ENCODE measurements at regions not wholly inside any gene's neighbourhood (a gene's known extent, or its start where the extent isn't known, plus 50 kb on each side); places are given as distances from the start of the nearest gene placed in this dataset.

DNA sequence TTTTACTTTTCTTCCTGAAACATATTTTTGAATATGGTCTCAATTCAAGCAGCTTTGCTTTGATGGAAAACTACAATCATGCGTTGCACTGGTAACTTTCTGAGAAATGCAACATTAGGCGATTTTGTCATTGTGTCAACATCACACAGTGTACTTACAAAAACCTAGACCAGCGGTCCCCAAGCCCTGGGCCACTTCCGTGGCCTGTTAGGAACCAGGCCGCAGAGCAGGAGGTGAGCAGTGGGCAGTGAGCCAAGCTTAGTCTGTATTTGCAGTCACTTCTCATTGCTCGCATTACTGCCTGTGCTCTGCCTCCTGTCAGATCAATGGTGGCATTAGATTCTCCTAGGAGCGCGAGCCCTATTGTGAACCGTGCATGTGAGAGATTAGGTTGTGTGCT is 163.7 kb upstream of the NOVA1 start:
- H2AFZ ChIP-seq (ENCODE audit: control insufficient read depth, low read length): no peak overlapping the region
- dilution Hi-C loops (cut with MboI; ENCODE audit: extremely low pct_ligation_motif_present, low sequenced_read_pairs): no loop called here
- no peak overlapping the region for H3K9ac ChIP-seq (ENCODE audit: control insufficient read depth, extremely low read depth, insufficient read depth, low read length)
- no peaks in the 10 kb centered on the region for H3K9me3 ChIP-seq (ENCODE audit: control insufficient read depth, low read depth, low read length)
- H3K36me3 ChIP-seq (ENCODE audit: control insufficient read depth in 2 of 2, extremely low read depth in 1 of 2, insufficient read depth in 2 of 2, low read length in 2 of 2): no peaks in the 10 kb centered on the region
- H3K27me3 ChIP-seq (ENCODE audit: control insufficient read depth, extremely low read depth, insufficient read depth, low read length): no peaks in the 10 kb centered on the region
- no peaks in the 10 kb centered on the region for H3K9me1 ChIP-seq (ENCODE audit: control insufficient read depth, extremely low read depth, insufficient read depth, low read length)
- DNase-seq (ENCODE audit: low read depth, low spot score): no peak
- TF ChIP-seq, protein P1, sequence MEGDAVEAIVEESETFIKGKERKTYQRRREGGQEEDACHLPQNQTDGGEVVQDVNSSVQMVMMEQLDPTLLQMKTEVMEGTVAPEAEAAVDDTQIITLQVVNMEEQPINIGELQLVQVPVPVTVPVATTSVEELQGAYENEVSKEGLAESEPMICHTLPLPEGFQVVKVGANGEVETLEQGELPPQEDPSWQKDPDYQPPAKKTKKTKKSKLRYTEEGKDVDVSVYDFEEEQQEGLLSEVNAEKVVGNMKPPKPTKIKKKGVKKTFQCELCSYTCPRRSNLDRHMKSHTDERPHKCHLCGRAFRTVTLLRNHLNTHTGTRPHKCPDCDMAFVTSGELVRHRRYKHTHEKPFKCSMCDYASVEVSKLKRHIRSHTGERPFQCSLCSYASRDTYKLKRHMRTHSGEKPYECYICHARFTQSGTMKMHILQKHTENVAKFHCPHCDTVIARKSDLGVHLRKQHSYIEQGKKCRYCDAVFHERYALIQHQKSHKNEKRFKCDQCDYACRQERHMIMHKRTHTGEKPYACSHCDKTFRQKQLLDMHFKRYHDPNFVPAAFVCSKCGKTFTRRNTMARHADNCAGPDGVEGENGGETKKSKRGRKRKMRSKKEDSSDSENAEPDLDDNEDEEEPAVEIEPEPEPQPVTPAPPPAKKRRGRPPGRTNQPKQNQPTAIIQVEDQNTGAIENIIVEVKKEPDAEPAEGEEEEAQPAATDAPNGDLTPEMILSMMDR (optimal IDR thresholded peaks at IDR 0.05 in 1 of 3, IDR thresholded peaks at IDR 0.05 in 1 of 3, conservative IDR thresholded peaks at IDR 0.05 in 1 of 3; ENCODE audit: extremely low read depth in 1 of 3, insufficient read depth in 2 of 3, low read length in 3 of 3): no peak
- no peak for TF ChIP-seq EZH2 (IDR thresholded peaks at IDR 0.05; ENCODE audit: low read length)
- no peak overlapping the region for H3K27ac ChIP-seq (ENCODE audit: control insufficient read depth, insufficient read depth, low read length)
- H4K20me1 ChIP-seq (ENCODE audit: control insufficient read depth, extremely low read depth, insufficient read depth, low read length): no peaks in the 10 kb centered on the region
- no peak for FAIRE-seq
- no peak overlapping the region for H3K4me3 ChIP-seq (ENCODE audit: control insufficient read depth in 2 of 3, extremely low read depth in 1 of 3, insufficient read depth in 2 of 3, low read depth in 1 of 3, low read length in 3 of 3)
- H3K4me2 ChIP-seq (ENCODE audit: control insufficient read depth, extremely low read depth, insufficient read depth, low read depth, low read length): no peak overlapping the region
- no peaks in the 10 kb centered on the region for H3K4me1 ChIP-seq (ENCODE audit: control insufficient read depth, extremely low read depth, insufficient read depth, low read length)
- H3K79me2 ChIP-seq (ENCODE audit: control insufficient read depth, insufficient read depth, low read length): no peaks in the 10 kb centered on the region

DNA sequence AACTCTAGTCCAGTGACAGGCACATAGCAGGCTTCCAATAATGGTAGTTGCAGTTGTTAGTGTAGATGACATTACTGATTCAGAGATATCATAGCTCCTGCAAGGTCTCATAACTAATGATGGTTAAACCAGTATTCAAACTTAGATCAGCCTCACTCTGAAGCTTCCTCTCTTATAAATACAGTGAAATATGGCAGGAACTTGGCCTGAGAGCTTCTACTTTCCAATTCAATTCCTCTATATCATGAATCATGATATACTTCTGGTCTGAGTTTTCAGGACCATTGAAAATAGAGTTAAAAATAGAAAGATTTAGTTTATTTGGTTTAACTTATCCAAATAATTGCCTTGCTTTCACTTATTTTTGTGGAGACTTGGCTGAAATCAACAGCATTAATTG is 167.5 kb upstream of the NOVA1 start:
- dilution Hi-C loops (cut with MboI; ENCODE audit: extremely low pct_ligation_motif_present, low sequenced_read_pairs): no loop called here
- H3K4me2 ChIP-seq (ENCODE audit: control insufficient read depth, extremely low read depth, insufficient read depth, low read depth, low read length): no peak overlapping the region
- no peaks in the 10 kb centered on the region for H3K36me3 ChIP-seq (ENCODE audit: control insufficient read depth in 2 of 2, extremely low read depth in 1 of 2, insufficient read depth in 2 of 2, low read length in 2 of 2)
- no peaks in the 10 kb centered on the region for H4K20me1 ChIP-seq (ENCODE audit: control insufficient read depth, extremely low read depth, insufficient read depth, low read length)
- no peak overlapping the region for H3K9ac ChIP-seq (ENCODE audit: control insufficient read depth, extremely low read depth, insufficient read depth, low read length)
- no peak for FAIRE-seq
- no peaks in the 10 kb centered on the region for H3K27me3 ChIP-seq (ENCODE audit: control insufficient read depth, extremely low read depth, insufficient read depth, low read length)
- no peaks in the 10 kb centered on the region for H3K9me1 ChIP-seq (ENCODE audit: control insufficient read depth, extremely low read depth, insufficient read depth, low read length)
- H2AFZ ChIP-seq (ENCODE audit: control insufficient read depth, low read length): no peak overlapping the region
- no peak overlapping the region for H3K27ac ChIP-seq (ENCODE audit: control insufficient read depth, insufficient read depth, low read length)
- H3K9me3 ChIP-seq (ENCODE audit: control insufficient read depth, low read depth, low read length): no peaks in the 10 kb centered on the region
- H3K79me2 ChIP-seq (ENCODE audit: control insufficient read depth, insufficient read depth, low read length): no peaks in the 10 kb centered on the region
- H3K4me1 ChIP-seq (ENCODE audit: control insufficient read depth, extremely low read depth, insufficient read depth, low read length): no peaks in the 10 kb centered on the region
- DNase-seq (ENCODE audit: low read depth, low spot score): no peak
- no peak overlapping the region for H3K4me3 ChIP-seq (ENCODE audit: control insufficient read depth in 2 of 3, extremely low read depth in 1 of 3, insufficient read depth in 2 of 3, low read depth in 1 of 3, low read length in 3 of 3)
- TF ChIP-seq, protein P1 (optimal IDR thresholded peaks at IDR 0.05 in 1 of 3, IDR thresholded peaks at IDR 0.05 in 1 of 3, conservative IDR thresholded peaks at IDR 0.05 in 1 of 3; ENCODE audit: extremely low read depth in 1 of 3, insufficient read depth in 2 of 3, low read length in 3 of 3): no peak
- no peak for TF ChIP-seq EZH2 (IDR thresholded peaks at IDR 0.05; ENCODE audit: low read length)

Data from keratinocyte (primary cell).